ENCODE measurements at regions not wholly inside any gene's neighbourhood (a gene's known extent, or its start where the extent isn't known, plus 50 kb on each side); places are given as distances from the start of the nearest gene placed in this dataset.

DNA sequence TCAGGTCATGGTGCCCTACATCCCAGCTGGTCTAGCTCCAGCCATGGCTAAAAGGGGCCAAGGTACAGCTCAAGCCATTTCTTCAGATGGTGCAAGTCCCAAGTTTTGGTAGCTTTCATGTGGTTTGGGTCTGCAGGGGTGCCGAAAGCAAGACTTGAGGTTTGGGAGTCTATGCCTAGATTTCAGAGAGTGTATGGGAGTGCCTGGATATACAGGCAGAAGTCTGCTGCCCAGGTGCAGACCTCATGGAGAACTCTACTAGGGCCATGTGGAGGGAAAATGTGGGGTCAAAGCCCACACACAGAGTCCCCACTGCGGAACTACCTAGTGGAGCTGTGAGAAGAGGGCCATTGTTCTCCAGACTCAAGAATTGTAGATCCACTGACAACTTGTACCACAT, 1000.9 kb upstream of the ADGRB3 start:
- DNase-seq, result no peak

DNA sequence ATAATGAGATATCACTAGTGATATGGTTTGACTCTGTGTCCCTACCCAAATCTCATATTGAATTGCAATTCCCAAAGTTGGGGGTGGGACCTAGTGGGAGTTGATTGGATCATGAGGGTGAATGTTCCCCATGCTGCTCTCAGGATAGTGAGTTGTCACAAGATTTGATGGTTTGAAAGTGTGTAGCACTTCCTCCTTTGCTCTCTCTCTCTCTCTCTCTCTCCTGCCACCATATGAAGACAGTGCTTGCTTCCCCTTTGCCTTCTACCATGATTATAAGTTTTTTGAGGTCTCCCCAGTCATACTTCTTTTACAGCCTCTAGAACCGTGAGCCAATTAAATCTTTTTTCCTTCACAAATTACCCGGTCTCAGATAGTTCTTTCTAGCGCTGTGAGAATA, 1002.0 kb upstream of the ADGRB3 start:
- DNase-seq, result no peak

DNA sequence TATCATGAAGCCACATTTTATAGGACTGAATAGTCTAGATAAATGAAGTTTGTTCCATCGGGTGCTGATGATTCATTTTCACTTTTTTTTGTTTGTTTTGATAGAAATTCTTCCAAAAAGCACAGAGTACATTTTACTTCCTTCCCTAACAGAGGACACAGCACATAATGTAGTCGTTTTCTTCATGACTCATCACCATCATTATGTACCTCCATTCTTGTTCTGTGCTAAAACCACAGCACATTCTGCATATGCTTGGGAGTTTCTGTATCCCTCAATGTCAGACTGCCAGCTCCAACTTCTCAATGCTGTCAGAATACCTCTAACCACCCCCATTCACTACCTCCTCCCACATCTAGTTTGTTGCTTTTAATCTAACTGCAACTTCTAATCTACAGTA, 1004.9 kb upstream of the ADGRB3 start:
- DNase-seq, result peak; percentile 64

DNA sequence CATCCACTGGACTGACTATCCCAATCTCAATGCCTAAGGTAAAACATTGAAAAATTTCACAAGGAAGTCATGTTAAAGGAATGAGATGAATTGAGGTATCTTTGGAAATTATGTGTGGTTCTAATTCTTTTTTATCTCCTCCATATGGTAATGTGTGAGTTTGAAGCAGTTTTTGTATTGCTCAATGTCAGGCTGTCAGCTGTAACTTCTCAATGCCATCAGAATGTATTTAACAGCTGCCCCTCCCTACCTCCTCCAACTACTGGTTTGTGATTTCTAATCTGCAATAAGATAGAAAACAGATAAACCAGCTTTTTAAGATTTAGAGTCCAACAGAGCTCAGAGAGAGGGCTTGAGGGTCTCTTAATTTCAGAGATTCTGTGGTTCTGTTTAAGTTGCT, 1005.8 kb upstream of the ADGRB3 start:
- DNase-seq, result no peak

DNA sequence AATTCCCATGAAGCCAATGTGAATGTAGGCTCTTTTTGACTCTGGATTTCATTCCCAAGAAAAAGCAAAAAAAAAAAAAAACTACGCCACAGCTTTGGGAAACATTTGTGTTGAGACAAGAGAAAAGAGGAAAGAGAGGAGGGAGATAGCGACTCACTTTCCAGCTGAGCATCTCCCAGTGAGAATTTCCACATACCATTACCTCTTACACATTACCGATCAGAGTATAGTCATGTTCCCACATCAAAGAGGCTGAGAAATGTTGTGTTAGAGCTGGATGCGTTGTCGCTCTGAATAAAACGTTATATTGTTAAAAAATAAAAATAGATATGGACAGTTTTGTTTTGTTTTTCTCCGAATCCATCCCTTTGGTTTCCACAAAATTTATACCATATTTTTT, 1019.3 kb upstream of the ADGRB3 start:
- DNase-seq, result no peak

DNA sequence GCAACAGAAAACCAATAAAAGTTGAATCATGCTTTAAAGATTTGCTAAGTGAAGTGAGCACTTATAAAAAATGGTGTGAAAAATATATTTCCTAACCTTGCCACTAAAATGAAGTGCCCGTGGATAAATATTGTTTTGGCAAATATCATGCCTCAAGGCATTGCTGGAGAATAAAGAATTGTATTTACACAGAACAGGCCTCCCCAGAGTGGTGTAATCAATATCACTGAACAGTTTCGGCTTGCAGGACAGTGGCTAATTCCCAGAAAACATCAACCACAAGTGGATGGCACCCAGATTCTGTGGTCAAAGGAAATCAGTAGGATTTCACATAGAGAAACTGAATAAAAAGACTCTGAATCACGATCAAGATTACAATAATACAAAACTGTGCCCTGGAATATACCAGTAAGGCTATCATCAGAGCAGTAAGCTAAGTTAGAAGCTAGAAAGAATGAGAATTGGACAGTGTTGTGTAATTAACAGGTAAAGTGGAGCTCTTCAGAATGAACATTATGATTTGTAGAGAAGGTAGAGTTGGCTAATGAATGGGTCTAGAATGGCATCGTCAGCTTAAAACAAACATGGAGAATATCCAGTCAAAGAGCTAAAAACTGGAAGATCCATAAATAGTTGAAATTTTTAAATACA, 1026.9 kb upstream of the ADGRB3 start:
- no peak for DNase-seq

DNA sequence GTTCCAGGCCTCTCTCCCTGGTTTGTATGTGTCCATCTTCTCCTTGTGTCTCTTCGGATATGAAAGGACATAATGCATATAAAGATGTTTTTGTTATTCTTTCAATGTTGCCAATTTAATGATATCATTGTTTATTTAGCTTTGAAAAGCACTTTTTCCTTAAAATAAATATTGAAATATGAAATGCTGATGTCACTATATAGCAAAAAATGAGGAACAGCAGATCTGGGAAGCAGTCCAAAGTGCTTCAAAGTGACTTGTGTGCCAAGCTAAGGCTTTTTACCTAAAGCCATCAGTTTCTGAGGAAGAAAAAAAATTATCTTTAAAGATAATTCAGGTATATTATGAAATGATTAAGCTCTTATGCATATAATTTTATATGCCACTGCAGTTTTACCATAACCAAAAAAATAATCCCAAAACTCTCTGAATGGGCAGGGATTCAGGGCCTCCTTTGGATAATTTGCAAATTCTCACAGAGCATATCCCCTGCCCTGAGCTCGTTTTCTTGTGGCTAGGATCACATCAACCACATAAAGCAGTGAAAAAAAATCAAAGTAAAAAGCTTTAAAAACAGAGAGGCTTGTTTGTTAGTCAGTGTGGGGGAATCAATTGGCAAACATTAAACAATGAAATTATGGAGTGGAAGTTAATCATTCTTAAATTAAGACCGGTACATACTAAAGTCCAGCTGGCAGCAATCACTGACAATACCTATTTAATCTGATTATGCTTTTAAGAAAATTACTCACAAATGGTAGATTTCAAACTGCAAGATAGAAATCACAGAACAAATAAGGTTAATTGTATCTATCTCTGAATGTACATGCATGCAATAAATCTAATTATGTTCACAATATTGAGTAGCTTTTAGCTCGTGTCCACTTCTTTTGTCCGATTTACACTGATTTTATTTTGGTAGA, 1027.9 kb upstream of the ADGRB3 start:
- no peak for DNase-seq

DNA sequence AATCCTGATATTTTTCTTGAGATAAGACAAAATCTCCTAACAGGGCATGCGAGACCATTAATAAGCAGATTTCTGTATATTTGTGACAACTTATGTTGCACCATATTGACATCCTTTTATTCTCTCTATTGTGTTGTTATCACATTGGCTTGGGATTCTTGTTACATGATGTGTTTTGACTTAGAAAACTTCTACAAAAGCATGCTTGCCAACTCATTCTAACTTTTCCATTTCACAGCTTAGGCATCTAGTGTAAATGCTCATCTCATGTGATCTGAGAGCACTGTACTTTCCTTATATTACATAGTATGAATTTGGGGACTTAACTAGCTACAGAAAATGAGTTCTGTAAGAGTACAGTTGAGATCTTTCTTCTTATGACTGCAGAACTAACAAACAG, 1040.7 kb upstream of the ADGRB3 start:
- no peak for DNase-seq

DNA sequence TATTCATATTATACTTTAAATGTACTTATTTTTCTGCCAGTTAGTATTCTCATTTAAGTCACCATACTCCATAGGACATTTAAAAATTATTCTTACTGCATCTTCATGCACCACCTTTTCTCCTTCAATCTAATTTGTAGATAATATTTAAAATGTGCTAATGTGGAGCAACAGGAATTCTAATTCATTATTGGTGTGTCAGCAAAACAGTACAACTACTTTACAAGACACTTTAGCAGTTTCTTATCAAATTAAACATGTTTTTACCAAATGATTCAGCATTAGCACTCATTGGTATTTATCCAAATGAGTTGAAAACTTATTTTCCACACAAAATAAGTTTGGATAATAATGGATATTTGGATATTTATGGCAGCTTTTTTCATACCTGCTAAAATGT, 1041.8 kb upstream of the ADGRB3 start:
- DNase-seq, result no peak

DNA sequence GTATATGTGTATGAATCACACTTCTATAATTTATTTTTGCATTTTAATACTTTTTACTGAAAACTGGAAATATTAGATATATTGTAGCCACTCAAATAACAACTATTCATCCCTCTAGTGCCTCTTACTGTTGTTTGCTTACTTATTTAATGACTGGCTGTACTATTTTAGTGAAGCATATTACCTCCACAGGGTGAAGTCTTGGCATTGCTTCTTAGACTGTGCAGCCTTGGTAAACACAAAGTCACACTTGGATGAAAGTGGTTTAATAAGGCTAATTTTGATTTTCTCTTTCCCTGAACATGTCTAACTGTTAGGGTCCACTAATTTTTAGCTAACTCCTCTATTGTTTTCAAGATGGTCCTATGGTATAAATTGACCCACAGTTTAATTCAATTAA, 1043.2 kb upstream of the ADGRB3 start:
- no peak for DNase-seq

DNA sequence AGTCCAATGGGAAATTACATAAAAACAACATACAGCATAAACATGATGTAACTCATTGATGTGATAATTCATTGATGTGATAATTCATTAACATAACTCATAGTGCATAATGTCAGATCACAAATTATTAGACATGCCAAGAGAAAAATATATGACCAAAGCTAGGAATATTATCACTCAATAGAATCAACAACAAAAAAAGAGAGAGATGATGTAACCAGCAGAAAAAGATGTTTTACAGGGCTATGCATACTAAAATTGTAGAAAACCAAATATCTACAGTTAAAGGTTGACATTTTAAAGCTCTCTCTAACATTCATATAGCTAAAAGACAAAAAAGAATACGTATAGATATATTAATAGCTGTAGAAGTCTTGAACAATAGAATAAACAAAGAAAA, 1067.2 kb upstream of the ADGRB3 start:
- no peak for DNase-seq

DNA sequence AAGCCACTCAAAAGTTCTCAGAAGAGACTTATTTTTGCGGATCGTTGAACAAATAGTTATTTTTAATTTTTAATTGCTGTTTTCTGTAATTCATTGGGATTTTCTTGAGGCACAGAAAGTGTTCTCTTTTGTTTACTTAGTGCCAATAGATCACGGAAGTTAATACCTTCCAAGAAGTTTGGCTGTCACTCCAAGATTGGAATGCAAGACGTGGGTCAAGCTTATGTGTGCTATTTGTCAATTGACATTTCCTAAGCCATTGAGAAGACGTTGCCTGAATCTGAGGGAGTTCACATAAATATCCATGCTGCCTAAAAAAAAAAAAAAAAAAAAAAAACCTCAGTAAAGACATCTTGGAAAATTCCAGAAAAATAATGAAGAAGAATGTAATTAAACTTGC, 1071.4 kb upstream of the ADGRB3 start:
- DNase-seq, result no peak

DNA sequence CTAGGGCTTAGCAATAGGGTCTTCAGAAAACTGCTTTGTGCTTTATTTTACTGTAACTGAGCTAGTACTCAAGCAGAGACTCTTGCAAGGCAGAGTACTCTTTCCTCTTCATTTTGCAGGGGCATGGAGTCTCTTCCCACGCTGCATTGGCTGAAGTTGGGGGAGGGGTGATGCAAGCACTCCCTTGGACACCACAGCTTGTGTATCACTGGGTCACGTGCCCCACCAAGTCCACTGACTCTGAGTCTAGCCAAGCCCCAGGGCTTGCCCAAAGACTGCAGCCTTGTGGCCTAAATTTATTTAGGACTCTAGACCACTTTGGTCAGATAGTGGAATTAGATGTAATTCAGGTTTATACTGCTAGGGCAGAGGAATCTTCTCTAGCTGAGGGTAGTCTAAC, 1075.0 kb upstream of the ADGRB3 start:
- no peak for DNase-seq

DNA sequence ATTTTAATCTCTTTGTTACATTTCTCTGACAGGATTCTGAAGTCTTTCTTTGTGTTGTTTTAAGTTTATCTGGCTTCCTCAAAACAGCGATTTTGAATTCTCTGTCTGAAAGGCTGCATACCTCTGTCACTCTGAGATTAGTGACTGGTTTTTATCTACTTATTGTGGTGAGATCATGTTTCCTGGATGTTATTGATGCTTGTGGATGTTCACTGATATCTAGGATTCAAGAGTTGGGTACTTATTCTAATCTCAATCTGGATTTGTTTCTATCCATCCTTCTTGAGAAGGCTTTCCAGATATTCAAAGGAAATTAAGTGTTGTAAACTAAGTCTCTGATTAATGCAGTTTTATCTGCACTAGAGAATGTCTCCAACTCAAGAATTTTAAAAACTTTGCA, 1076.1 kb upstream of the ADGRB3 start:
- DNase-seq, result no peak

DNA sequence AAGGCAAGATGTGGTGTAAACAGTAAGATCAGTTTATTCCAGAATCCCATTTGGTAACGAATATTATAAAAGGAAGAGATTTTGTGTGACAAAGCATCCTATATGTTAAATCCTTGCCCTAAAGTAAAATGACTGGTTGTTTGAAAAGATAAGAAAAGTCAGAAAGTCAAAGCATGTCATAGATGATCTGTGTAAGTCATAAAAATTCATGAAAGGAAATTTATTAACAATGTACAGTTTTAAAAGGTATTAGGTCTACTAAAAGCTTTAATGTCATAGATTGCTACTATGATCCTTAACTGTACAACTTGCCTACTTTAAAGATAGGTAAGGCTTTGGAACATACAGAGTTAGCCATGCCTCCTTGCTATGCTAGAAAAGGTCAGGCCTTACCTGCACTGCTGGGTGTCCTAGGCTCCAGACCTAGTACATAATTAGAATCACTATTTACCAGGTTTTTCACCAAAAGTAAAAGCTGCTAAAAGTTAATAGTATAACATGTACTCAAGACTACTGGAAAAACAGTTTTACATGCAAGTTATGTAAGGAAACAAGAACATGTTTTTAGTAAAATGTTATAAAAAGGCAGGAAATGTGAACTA, 1090.1 kb upstream of the ADGRB3 start:
- no peak for DNase-seq

DNA sequence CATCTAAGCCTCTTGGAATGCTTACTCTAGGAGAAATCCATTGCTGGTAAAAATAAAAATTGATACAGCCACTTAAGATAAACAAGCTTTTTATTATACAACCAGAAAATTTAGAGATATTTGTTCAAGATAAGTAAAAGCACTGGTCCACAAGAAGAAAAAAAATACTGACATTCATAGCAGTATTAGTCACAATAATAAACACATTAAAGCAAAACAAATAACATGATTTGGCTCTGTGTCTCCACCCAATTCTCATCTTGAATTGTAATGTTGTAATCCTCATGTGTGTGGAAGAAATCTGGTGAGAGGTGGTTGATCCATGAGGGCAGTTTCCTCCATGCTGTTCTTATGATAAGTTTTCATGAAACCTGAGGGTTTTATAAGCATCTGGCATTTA, 1093.5 kb upstream of the ADGRB3 start:
- no peak for DNase-seq

DNA sequence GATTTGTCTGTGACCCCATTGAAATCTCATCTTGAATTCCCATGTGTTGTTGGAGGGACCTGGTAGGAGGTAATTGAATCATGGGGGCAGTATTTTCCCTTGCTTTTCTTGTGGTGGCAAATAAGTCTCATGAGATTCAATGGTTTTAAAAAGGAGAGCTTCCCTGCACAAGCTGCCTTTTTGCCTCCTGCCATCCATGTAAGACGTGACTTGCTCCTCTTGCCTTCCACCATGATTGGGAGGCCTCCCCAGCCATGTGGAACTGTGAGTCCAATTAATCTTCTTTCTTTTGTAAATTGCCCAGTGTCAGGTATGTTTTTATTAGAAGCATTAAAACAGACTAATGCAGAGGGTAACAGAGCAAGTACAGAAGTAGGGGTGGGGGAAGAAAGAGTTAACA, 1097.0 kb upstream of the ADGRB3 start:
- no peak for DNase-seq

DNA sequence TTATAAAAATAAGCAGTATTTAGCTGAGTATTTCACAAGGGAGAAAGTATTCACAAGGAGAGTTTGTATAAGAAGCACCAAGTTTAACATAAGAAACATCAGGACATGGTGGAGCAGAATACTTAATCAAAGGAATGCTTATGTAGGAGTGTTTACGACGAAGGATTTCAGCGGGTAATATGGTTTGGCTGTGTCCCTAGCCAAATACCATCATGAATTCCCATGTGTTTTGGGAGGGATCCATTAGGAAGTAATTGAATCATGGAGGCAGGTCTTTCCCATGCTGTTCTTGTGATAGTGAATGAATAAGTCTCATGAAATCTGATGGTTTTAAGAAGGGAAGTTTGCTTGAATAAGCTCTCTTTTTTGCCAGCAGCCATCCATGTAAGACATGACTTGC, 1099.1 kb upstream of the ADGRB3 start:
- DNase-seq, result no peak

DNA sequence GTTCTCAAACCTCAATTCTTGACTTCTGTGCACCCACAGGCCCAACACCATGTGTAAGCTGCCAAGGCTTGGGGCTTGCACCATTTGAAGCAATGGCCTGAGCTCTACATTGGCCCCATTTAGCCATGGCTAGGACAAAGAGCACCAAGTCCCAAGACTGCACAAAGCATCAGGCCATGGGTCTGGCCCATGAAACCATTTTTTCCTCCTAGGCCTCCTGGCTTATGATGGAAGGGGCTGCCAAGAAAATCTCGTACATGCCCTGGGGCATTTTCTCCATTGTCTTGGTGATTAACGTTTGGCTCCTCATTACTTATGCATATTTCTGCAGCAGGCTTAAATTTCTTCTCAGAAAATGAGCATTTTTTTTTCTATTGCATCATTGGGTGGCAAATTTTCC, 1128.7 kb upstream of the ADGRB3 start:
- no peak for DNase-seq

DNA sequence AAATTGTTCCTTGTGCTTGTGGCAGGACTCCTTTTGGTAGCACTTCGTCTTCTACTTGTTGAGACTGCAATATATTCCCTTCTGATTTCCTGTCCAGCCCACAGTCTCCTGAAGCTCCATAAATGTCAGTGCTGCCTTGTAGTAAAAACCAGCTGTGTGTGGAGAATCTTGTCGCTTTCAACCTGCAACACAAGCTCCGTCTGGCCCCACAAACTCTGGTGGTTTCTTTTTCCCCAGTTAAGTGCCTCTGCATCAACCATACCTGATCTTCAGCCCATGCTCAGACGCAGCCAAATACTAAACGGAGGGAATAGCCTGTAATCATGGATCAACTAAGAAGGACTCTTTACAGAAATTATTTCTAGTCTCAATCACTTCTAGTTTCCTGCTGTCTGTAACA, 1133.3 kb upstream of the ADGRB3 start:
- DNase-seq, result no peak

DNA sequence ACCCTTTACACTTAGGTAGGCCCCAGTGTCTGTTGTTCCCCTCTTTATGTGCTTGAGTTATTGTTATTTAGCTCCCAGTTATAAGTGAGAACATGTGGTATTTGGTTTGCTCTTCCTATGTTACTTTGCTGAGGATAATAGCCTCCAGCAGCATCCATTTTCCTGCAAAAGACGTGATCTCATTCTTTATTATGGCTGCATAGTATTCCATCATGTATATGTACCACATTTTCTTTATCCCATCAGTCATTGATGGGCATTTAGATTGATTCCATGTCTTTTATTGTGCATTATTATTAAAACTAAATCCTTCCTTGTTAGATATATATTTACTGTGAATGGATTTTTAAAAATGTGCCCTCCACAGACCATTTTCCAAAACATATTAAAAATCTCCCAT, 1137.3 kb upstream of the ADGRB3 start:
- no peak for DNase-seq

DNA sequence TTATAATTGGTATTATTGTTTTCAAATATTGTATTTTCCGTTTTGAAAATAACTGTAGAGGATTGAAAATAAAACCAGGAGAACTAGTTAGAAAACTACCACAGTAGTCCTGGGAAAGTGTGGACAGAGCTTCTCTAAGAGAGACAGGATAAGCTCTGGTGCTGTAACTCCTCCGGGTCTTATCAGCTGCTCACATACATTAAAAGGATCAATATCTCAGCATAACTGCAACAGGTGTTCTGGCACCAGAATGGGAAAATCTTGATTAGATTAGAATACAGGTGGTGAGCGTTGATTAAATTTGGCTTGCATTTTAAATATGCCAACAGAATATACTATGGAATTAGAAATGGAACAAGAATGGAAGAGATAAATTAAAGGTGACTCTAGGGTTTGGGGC, 1138.9 kb upstream of the ADGRB3 start:
- no peak for DNase-seq

DNA sequence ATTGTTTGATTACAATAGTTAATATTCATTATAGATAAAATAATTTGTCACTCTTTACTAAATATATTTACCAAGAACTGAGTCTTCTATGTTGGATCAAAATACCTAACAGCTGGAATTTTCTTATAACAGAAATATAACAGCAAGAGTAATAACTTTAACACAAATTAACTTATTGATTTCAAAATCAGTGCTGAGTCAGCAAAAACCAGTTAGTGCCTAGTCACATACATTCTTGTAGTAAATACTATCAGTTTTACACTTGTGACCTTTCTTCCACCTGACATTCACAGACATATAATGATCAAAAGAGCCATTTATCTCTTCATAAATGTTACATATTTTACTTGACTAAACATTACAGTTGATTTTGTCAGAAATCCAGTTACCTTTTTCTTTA, 1141.4 kb upstream of the ADGRB3 start:
- no peak for DNase-seq

DNA sequence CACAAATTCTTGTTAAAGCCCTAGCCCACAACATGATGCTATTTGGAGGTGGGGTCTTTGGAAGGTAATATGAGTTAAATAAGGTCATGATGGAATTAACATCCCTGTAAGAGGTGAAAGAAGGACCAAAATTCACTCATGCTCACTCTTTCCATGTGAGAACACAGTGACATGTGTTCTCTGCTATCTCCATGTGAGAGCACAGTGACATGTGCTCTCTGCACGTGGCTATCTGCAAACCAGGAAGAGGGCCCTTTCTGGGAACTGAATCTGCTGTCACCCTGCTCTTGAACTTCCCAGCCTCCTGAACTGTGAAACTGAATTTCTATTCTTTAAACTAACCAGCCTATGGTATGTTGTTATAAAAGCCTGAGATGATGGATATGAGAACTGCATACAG, 1159.4 kb upstream of the ADGRB3 start:
- no peak for DNase-seq
